OCI-LY7 (cell line): ENCODE measurements at regions not wholly inside any gene's neighbourhood (a gene's known extent, or its start where the extent isn't known, plus 50 kb on each side); places are given as distances from the start of the nearest gene placed in this dataset.

ENCODE experiments used
- BruUV-seq: library from RNA; stranded (reverse); fragments of 400-500 nt; replicated peaks from 2 replicates; lab custom pipeline; 2021; lab: Mats Ljungman, UMichigan
- CTCF ChIA-PET: fragments of 300-600 bp; sonication (Branson Sonifier 250); formaldehyde crosslinking; loops from one replicate; lab custom pipeline; 2022; ENCODE audit warnings: antibody characterized with exemption; ENCODE audit not compliant: unreplicated experiment; lab: Charles Lee
- POLR2A ChIA-PET: fragments of 300-600 bp; sonication (Branson Sonifier 250); formaldehyde crosslinking; loops from one replicate; lab custom pipeline; 2022; ENCODE audit warnings: antibody characterized with exemption; lab: Charles Lee
- DNase-seq: peaks from one replicate; pipeline ENCODE4 v3.0.0-alpha.2; 2015; ENCODE audit warnings: low spot score
- H2AFZ ChIP-seq: fragments of 200-600 bp; sonication (generic), shearing (Covaris generic); 2 replicates; pipeline ENCODE4 v1.6.1; 2014; ENCODE audit warnings: mild to moderate bottlenecking, antibody characterized with exemption, low read length, moderate library complexity
- H3K27ac ChIP-seq: fragments of 200-600 bp; sonication (generic); 2 replicates; pipeline ENCODE4 v1.5.1; 2014; ENCODE audit warnings: mixed run types, low read depth, mild to moderate bottlenecking, moderate library complexity, low read length, inconsistent platforms; ENCODE audit not compliant: poor library complexity, severe bottlenecking
- H3K36me3 ChIP-seq: fragments of 200-600 bp; sonication (generic); 2 replicates; pipeline ENCODE4 v1.6.1; 2014; ENCODE audit warnings: mild to moderate bottlenecking, antibody characterized with exemption, low read length, moderate library complexity, mixed read lengths; ENCODE audit not compliant: insufficient read depth
- H3K4me1 ChIP-seq: fragments of 200-600 bp; sonication (generic); 2 replicates; pipeline ENCODE4 v1.5.1; 2014; ENCODE audit warnings: mild to moderate bottlenecking, low read length; ENCODE audit not compliant: insufficient read depth, poor library complexity, severe bottlenecking
- H3K4me2 ChIP-seq: fragments of 200-600 bp; sonication (generic); 2 replicates; pipeline ENCODE4 v1.6.1; 2014; ENCODE audit warnings: mild to moderate bottlenecking, low read length
- H3K4me3 ChIP-seq: fragments of 200-600 bp; sonication (generic); 2 replicates; pipeline ENCODE4 v1.5.1; 2014; ENCODE audit warnings: mild to moderate bottlenecking, low read depth, low read length; ENCODE audit not compliant: poor library complexity, severe bottlenecking
- H3K79me2 ChIP-seq: fragments of 200-600 bp; sonication (generic); 2 replicates; pipeline ENCODE4 v1.6.1; 2016; ENCODE audit warnings: low read depth, mild to moderate bottlenecking, low read length, moderate library complexity, mixed read lengths; ENCODE audit not compliant: insufficient read depth
- H3K9me2 ChIP-seq: fragments of 200-600 bp; sonication (generic); 2 replicates; pipeline ENCODE4 v1.6.1; 2016; ENCODE audit warnings: mild to moderate bottlenecking, low read length, mixed read lengths; ENCODE audit not compliant: insufficient read depth
- H3K9me3 ChIP-seq: fragments of 200-600 bp; sonication (generic); 2 replicates; pipeline ENCODE4 v1.6.1; 2014; ENCODE audit warnings: mild to moderate bottlenecking, mixed run types, low read length, mixed read lengths
- H4K20me1 ChIP-seq: fragments of 200-600 bp; sonication (generic); 2 replicates; pipeline ENCODE4 v1.6.1; 2014; ENCODE audit warnings: mild to moderate bottlenecking, antibody characterized with exemption, low read length, moderate library complexity, mixed read lengths; ENCODE audit not compliant: insufficient read depth
- EZH2phosphoT487 ChIP-seq: fragments of 200-600 bp; sonication (generic); IDR thresholded peaks from 2 replicates; pipeline ENCODE4 v1.6.1; 2018; ENCODE audit warnings: low read depth, borderline replicate concordance, mild to moderate bottlenecking, mixed run types, antibody characterized with exemption, low read length, moderate library complexity, mixed read lengths
- intact Hi-C: fragments of 100-400 bp; cut with micrococcal nuclease; formaldehyde crosslinking; loops from one replicate; pipeline ENCODE4 v1.10.0; 2022; ENCODE audit not compliant: unreplicated experiment
- TF ChIP-seq, protein P1 (sequence below): fragments of 200-600 bp; sonication (generic); conservative IDR thresholded peaks from 2 replicates; pipeline ENCODE4 v1.5.1; 2014; ENCODE audit warnings: mild to moderate bottlenecking, antibody characterized with exemption, low read length, moderate library complexity, mixed read lengths

- Histone ChIP-seq H3K27ac (no peak overlapping the region), H3K9me2 (no peaks in the 10 kb centered on the region), H3K4me2 (no peak overlapping the region), H3K4me3 (no peak overlapping the region), H3K9me3 (no peaks in the 10 kb centered on the region), H3K4me1 (no peaks in the 10 kb centered on the region), H2AFZ (no peak overlapping the region), H4K20me1 (no peaks in the 10 kb centered on the region), H3K79me2 (no peaks in the 10 kb centered on the region), H3K36me3 (no peaks in the 10 kb centered on the region)
- intact Hi-C loops = no loop called here
- ChIA-PET POLR2A (no interaction called here), CTCF (no interaction called here)
- no peak for DNase-seq
- no TSS peak for BruUV-seq
- TF ChIP-seq, protein P1, sequence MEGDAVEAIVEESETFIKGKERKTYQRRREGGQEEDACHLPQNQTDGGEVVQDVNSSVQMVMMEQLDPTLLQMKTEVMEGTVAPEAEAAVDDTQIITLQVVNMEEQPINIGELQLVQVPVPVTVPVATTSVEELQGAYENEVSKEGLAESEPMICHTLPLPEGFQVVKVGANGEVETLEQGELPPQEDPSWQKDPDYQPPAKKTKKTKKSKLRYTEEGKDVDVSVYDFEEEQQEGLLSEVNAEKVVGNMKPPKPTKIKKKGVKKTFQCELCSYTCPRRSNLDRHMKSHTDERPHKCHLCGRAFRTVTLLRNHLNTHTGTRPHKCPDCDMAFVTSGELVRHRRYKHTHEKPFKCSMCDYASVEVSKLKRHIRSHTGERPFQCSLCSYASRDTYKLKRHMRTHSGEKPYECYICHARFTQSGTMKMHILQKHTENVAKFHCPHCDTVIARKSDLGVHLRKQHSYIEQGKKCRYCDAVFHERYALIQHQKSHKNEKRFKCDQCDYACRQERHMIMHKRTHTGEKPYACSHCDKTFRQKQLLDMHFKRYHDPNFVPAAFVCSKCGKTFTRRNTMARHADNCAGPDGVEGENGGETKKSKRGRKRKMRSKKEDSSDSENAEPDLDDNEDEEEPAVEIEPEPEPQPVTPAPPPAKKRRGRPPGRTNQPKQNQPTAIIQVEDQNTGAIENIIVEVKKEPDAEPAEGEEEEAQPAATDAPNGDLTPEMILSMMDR = no peak
- no peak for TF ChIP-seq EZH2phosphoT487
These were observed 278.2 kb upstream of the CHORDC1 start for GRCh38 chr11:90500922-90501568.

GRCh38 chr11:90496722-90497121, 273.9 kb upstream of the CHORDC1 start:
- intact Hi-C loops = no loop called here
- H3K4me3 ChIP-seq = no peak overlapping the region
- no peak overlapping the region for H2AFZ ChIP-seq
- no peaks in the 10 kb centered on the region for H3K4me1 ChIP-seq
- DNase-seq = no peak
- TF ChIP-seq EZH2phosphoT487 = no peak
- TF ChIP-seq, protein P1 = no peak
- H3K79me2 ChIP-seq = no peaks in the 10 kb centered on the region
- ChIA-PET CTCF (no interaction called here), POLR2A (interaction anchor here (1.2 kb wide), 1 partner anchor 8 kb away, joined by 3 read pairs; no protein-coding TSS in a partner anchor)
- no TSS peak for BruUV-seq
- no peaks in the 10 kb centered on the region for H3K36me3 ChIP-seq
- no peaks in the 10 kb centered on the region for H4K20me1 ChIP-seq
- no peak overlapping the region for H3K27ac ChIP-seq
- H3K9me3 ChIP-seq = no peaks in the 10 kb centered on the region
- no peak overlapping the region for H3K4me2 ChIP-seq
- H3K9me2 ChIP-seq = no peaks in the 10 kb centered on the region

DNA sequence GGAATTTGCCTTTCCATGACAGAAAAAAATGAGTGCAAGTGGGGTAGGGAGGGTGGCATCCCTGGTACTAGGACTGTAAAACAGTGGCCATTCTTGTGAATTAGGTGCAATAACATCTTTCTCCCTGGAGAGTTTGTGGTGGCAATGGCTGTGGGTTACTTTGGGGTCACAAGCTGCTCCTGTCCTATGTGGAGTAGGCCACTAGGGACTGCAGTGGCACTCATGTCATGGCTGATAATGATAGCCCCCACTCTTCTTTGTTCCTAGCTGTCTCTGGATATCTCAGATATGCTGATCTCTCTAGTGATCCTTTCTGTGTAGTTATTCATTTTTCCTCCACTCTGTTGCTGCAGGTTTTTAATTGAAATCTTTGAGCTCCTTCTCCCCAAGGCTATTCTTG, 270.5 kb upstream of the CHORDC1 start:
- no peaks in the 10 kb centered on the region for H3K4me1 ChIP-seq
- no peaks in the 10 kb centered on the region for H3K9me3 ChIP-seq
- H2AFZ ChIP-seq = no peak overlapping the region
- TF ChIP-seq EZH2phosphoT487 = no peak
- TF ChIP-seq, protein P1 = no peak
- intact Hi-C loops = no loop called here
- H3K4me2 ChIP-seq = no peak overlapping the region
- H3K27ac ChIP-seq = no peak overlapping the region
- DNase-seq = no peak
- H3K9me2 ChIP-seq = no peaks in the 10 kb centered on the region
- ChIA-PET CTCF (no interaction called here), POLR2A (interaction anchor here (0.6 kb wide), 1 partner anchor 16 kb away, joined by 4 read pairs; no protein-coding TSS in a partner anchor)
- no peaks in the 10 kb centered on the region for H3K79me2 ChIP-seq
- no TSS peak for BruUV-seq
- no peak overlapping the region for H3K4me3 ChIP-seq
- H4K20me1 ChIP-seq = no peaks in the 10 kb centered on the region
- no peaks in the 10 kb centered on the region for H3K36me3 ChIP-seq
